ENCODE measurements at regions not wholly inside any gene's neighbourhood (a gene's known extent, or its start where the extent isn't known, plus 50 kb on each side); places are given as distances from the start of the nearest gene placed in this dataset.

DNA sequence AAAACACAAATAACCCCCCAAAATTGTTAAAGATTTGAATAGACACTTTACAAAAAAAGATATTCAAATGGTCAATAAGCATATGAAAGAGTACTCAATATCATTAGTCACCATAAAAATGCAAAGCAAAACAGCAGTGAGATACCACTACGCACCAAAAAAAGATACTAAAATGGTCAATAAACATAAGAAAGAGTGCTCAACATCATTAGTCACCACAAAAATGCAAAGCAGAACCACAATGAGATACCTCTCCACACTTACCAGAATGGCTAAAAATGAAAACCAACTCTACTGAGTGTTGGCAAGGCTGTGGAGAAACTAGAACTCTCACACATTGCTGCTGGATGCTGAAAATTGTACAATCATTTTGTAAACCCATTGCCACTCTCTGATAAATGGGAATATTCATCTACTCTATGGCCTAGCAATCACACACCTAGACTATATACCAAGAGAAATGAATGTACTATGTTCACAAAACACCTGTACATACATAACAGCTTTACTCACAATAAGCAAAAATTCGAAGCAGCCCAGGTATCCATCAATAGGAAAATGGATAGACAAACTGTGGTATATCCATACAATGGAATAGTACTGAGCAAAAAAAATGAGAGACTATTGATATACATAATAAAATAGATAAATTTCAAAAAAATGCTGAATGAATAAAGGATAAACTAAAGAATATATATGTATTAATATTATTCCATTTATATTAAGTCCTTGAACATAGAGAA lies 205.0 kb upstream of the DAPK1 start:
- Histone ChIP-seq H3K4me1 (ENCODE audit: control insufficient read depth in 1 of 2, insufficient read depth in 2 of 2, low read length in 2 of 2) (no peaks in the 10 kb centered on the region), H3K4me2 (ENCODE audit: low read length) (no peak overlapping the region), H3K9me3 (ENCODE audit: control insufficient read depth in 1 of 2, insufficient read depth in 1 of 2, low read depth in 1 of 2, low read length in 2 of 2) (no peaks in the 10 kb centered on the region), H3K27ac (ENCODE audit: low read depth, low read length) (no peak overlapping the region), H2AFZ (ENCODE audit: low read depth, low read length, poor library complexity, severe bottlenecking) (no peak overlapping the region), H3K9me2 (ENCODE audit: insufficient read depth) (no peaks in the 10 kb centered on the region), H3K9ac (ENCODE audit: low read length) (no peak overlapping the region), H3K4me3 (replicated peaks in 1 of 2; ENCODE audit: low read depth in 1 of 2, low read length in 2 of 2) (no peak overlapping the region), H4K20me1 (ENCODE audit: insufficient read depth) (no peaks in the 10 kb centered on the region), H3K27me3 (ENCODE audit: insufficient read depth, low read length) (0 out of 2 replicates have a peak, but pooled peaks cover 3% of the 10 kb centered on the region), H3K79me2 (ENCODE audit: insufficient read depth, low read length) (no peaks in the 10 kb centered on the region), H3K36me3 (ENCODE audit: control insufficient read depth in 1 of 2, insufficient read depth in 2 of 2, low read length in 2 of 2) (no peaks in the 10 kb centered on the region)
- RAD21 ChIA-PET (ENCODE audit: low non-redundant PET in 1 of 2, low total read pairs in 2 of 2, uncharacterized antibody in 2 of 2, unreplicated experiment in 2 of 2): no interaction called here
- DNase-seq (ENCODE audit: low read depth, low spot score): no peak
- intact Hi-C loops (cut with micrococcal nuclease): no loop called here
- POLR2A ChIA-PET: no interaction called here
- TF ChIP-seq SP1 (IDR thresholded peaks at IDR 0.05; ENCODE audit: low read depth): no peak
- TF ChIP-seq, protein P1, sequence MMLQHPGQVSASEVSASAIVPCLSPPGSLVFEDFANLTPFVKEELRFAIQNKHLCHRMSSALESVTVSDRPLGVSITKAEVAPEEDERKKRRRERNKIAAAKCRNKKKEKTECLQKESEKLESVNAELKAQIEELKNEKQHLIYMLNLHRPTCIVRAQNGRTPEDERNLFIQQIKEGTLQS (IDR thresholded peaks at IDR 0.05): no peak
- TF ChIP-seq ZNF274 (IDR thresholded peaks at IDR 0.05; ENCODE audit: low read depth, low read length): no peak
- TF ChIP-seq, protein P2, sequence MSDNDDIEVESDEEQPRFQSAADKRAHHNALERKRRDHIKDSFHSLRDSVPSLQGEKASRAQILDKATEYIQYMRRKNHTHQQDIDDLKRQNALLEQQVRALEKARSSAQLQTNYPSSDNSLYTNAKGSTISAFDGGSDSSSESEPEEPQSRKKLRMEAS (IDR thresholded peaks at IDR 0.05): no peak
- CTCF ChIA-PET: no interaction called here
- no TSS peak for BruUV-seq (replicated peaks)
- ATAC-seq: no peak

DNA sequence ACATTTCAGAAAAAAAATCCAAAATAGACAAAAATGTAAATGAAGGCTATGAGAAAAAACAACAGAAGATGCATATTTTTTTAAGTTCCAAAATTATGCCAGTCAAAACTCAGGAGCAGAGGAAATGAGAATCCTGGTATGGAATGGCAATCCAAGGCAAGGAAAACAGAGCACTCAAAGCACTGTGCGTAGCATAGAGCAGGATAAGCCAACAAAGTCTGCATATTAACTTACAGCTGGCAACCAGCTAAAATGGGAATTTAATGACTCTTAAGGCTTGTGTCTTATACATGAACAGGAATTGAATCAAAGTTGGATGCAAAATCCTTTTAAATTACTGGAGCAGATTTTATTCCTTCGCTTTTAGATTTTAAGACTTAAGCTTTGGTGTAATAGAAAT lies 203.5 kb upstream of the DAPK1 start:
- no peak overlapping the region for H3K4me3 ChIP-seq (replicated peaks in 1 of 2; ENCODE audit: low read depth in 1 of 2, low read length in 2 of 2)
- H3K4me1 ChIP-seq (ENCODE audit: control insufficient read depth in 1 of 2, insufficient read depth in 2 of 2, low read length in 2 of 2): no peaks in the 10 kb centered on the region
- BruUV-seq (replicated peaks): no TSS peak
- ATAC-seq: no peak
- H3K9me2 ChIP-seq (ENCODE audit: insufficient read depth): no peaks in the 10 kb centered on the region
- DNase-seq (ENCODE audit: low read depth, low spot score): no peak
- H3K79me2 ChIP-seq (ENCODE audit: insufficient read depth, low read length): no peaks in the 10 kb centered on the region
- no peaks in the 10 kb centered on the region for H3K36me3 ChIP-seq (ENCODE audit: control insufficient read depth in 1 of 2, insufficient read depth in 2 of 2, low read length in 2 of 2)
- no peak overlapping the region for H3K4me2 ChIP-seq (ENCODE audit: low read length)
- 0 out of 2 replicates have a peak, but pooled peaks cover 3% of the 10 kb centered on the region for H3K27me3 ChIP-seq (ENCODE audit: insufficient read depth, low read length)
- H3K9me3 ChIP-seq (ENCODE audit: control insufficient read depth in 1 of 2, insufficient read depth in 1 of 2, low read depth in 1 of 2, low read length in 2 of 2): no peaks in the 10 kb centered on the region
- no peaks in the 10 kb centered on the region for H4K20me1 ChIP-seq (ENCODE audit: insufficient read depth)
- ChIA-PET CTCF (no interaction called here), POLR2A (no interaction called here), RAD21 (ENCODE audit: low non-redundant PET in 1 of 2, low total read pairs in 2 of 2, uncharacterized antibody in 2 of 2, unreplicated experiment in 2 of 2) (no interaction called here)
- H2AFZ ChIP-seq (ENCODE audit: low read depth, low read length, poor library complexity, severe bottlenecking): no peak overlapping the region
- H3K9ac ChIP-seq (ENCODE audit: low read length): no peak overlapping the region
- intact Hi-C loops (cut with micrococcal nuclease): no loop called here
- H3K27ac ChIP-seq (ENCODE audit: low read depth, low read length): no peak overlapping the region
- TF ChIP-seq POLR2AphosphoS5 (IDR thresholded peaks at IDR 0.05; ENCODE audit: low read depth, low read length): no peak
- TF ChIP-seq ZNF274 (IDR thresholded peaks at IDR 0.05; ENCODE audit: low read depth, low read length): no peak
- TF ChIP-seq, protein P3, sequence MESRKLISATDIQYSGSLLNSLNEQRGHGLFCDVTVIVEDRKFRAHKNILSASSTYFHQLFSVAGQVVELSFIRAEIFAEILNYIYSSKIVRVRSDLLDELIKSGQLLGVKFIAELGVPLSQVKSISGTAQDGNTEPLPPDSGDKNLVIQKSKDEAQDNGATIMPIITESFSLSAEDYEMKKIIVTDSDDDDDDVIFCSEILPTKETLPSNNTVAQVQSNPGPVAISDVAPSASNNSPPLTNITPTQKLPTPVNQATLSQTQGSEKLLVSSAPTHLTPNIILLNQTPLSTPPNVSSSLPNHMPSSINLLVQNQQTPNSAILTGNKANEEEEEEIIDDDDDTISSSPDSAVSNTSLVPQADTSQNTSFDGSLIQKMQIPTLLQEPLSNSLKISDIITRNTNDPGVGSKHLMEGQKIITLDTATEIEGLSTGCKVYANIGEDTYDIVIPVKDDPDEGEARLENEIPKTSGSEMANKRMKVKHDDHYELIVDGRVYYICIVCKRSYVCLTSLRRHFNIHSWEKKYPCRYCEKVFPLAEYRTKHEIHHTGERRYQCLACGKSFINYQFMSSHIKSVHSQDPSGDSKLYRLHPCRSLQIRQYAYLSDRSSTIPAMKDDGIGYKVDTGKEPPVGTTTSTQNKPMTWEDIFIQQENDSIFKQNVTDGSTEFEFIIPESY (IDR thresholded peaks at IDR 0.05; ENCODE audit: extremely low read depth, insufficient replicate concordance, low read length): no peak
- no peak for TF ChIP-seq YY1 (IDR thresholded peaks at IDR 0.05; ENCODE audit: extremely low read depth, insufficient replicate concordance, low read depth, low read length)
- no peak for TF ChIP-seq EGR1 (IDR thresholded peaks at IDR 0.05; ENCODE audit: low read depth)
- TF ChIP-seq, protein P4, sequence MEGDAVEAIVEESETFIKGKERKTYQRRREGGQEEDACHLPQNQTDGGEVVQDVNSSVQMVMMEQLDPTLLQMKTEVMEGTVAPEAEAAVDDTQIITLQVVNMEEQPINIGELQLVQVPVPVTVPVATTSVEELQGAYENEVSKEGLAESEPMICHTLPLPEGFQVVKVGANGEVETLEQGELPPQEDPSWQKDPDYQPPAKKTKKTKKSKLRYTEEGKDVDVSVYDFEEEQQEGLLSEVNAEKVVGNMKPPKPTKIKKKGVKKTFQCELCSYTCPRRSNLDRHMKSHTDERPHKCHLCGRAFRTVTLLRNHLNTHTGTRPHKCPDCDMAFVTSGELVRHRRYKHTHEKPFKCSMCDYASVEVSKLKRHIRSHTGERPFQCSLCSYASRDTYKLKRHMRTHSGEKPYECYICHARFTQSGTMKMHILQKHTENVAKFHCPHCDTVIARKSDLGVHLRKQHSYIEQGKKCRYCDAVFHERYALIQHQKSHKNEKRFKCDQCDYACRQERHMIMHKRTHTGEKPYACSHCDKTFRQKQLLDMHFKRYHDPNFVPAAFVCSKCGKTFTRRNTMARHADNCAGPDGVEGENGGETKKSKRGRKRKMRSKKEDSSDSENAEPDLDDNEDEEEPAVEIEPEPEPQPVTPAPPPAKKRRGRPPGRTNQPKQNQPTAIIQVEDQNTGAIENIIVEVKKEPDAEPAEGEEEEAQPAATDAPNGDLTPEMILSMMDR (IDR thresholded peaks at IDR 0.05 in 2 of 3, conservative IDR thresholded peaks at IDR 0.05 in 1 of 3; ENCODE audit: borderline replicate concordance in 1 of 3, insufficient read depth in 1 of 3, low read depth in 2 of 3, low read length in 2 of 3): no peak
- TF ChIP-seq TCF7L2 (IDR thresholded peaks at IDR 0.05; ENCODE audit: borderline replicate concordance, extremely low read depth, insufficient read depth, insufficient read length): no peak
- no peak for TF ChIP-seq EZH2 (IDR thresholded peaks at IDR 0.05)
- no peak for TF ChIP-seq SIN3A (IDR thresholded peaks at IDR 0.05; ENCODE audit: low read depth)
- no peak for TF ChIP-seq RAD21 (IDR thresholded peaks at IDR 0.05; ENCODE audit: low read depth)
- TF ChIP-seq, protein P2 (IDR thresholded peaks at IDR 0.05): no peak
- TF ChIP-seq, protein P1 (IDR thresholded peaks at IDR 0.05): no peak

Measured in HCT116 (cell line).